Colonic mucosa (tissue), 4 donors: ENCODE measurements at regions not wholly inside any gene's neighbourhood (a gene's known extent, or its start where the extent isn't known, plus 50 kb on each side); places are given as distances from the start of the nearest gene placed in this dataset.

Source experiments
- DNase-seq: peaks from one replicate; pipeline ENCODE4 v3.0.0-alpha.2; 2020
- H3K27ac ChIP-seq: fragments of 200-600 bp; one replicate; pipeline ENCODE4 v1.8.0; 2021
- H3K27me3 ChIP-seq: fragments of 200-600 bp; one replicate; pipeline ENCODE4 v1.8.0; 2021
- H3K36me3 ChIP-seq: fragments of 200-600 bp; one replicate; pipeline ENCODE4 v1.8.0; 2021
- H3K4me1 ChIP-seq: fragments of 200-600 bp; one replicate; pipeline ENCODE4 v1.8.0; 2021; ENCODE audit warnings: mild to moderate bottlenecking
- H3K4me3 ChIP-seq: fragments of 200-600 bp; one replicate; pipeline ENCODE4 v1.8.0; 2021
- H3K9ac ChIP-seq, 2 donors: one replicate each; pipeline ENCODE4 v1.7.0; 2013; ENCODE audit warnings: control low read depth in 2 of 2, low read depth in 2 of 2, low read length in 2 of 2
- H3K9me3 ChIP-seq: fragments of 200-600 bp; one replicate; pipeline ENCODE4 v1.8.0; 2021
- CTCF ChIP-seq: fragments of 200-600 bp; IDR thresholded peaks from one replicate; pipeline ENCODE4 v1.8.0; 2022; ENCODE audit warnings: antibody characterized with exemption, mild to moderate bottlenecking
- intact Hi-C: fragments of 100-400 bp; cut with DNase I; formaldehyde crosslinking; loops from one replicate; pipeline ENCODE4 v1.14.1; 2022
- donor health status: healthy.
- donor health status: DM: no; HTN: no; CAD: no.
- donor health status: DM: no; HTN: no; CAD: no.

DNA sequence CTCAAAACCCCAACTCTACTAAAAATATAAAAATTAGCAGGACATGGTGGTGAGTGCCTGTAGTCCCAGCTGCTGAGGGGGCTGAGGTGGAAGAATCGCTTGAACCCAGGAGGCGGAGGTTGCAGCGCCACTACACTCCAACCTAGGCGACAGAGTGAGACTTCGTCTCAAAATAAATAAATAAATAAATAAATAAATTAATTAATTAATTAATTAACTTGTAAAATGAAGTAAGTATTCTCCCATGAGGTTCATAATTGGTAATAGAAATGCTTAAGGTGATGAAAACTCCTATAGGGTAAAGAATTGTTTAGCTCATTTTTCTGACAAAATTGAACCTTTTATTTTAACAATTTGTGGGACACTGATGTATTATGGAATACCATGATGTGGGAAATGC lies 230.8 kb downstream of the TMEM182 start:
- no peaks in the 10 kb centered on the region for H3K36me3 ChIP-seq
- no peaks in the 10 kb centered on the region for H3K4me1 ChIP-seq
- H3K27ac ChIP-seq, result no peak overlapping the region
- no peak for TF ChIP-seq CTCF
- no peak overlapping the region for H3K9ac ChIP-seq
- intact Hi-C loops, result no loop called here
- H3K4me3 ChIP-seq, result no peak overlapping the region
- DNase-seq, result no peak
- no peaks in the 10 kb centered on the region for H3K9me3 ChIP-seq
- no peaks in the 10 kb centered on the region for H3K27me3 ChIP-seq

GRCh38 chr2:102999958-103000357 lies 238.1 kb downstream of the TMEM182 start:
- H3K27ac ChIP-seq, result no peak overlapping the region
- H3K4me1 ChIP-seq, result no peaks in the 10 kb centered on the region
- no peaks in the 10 kb centered on the region for H3K36me3 ChIP-seq
- H3K9me3 ChIP-seq, result no peaks in the 10 kb centered on the region
- no peak for DNase-seq
- H3K27me3 ChIP-seq, result no peaks in the 10 kb centered on the region
- intact Hi-C loops, result no loop called here
- H3K4me3 ChIP-seq, result no peak overlapping the region
- TF ChIP-seq CTCF, result no peak
- no peak overlapping the region for H3K9ac ChIP-seq

DNA sequence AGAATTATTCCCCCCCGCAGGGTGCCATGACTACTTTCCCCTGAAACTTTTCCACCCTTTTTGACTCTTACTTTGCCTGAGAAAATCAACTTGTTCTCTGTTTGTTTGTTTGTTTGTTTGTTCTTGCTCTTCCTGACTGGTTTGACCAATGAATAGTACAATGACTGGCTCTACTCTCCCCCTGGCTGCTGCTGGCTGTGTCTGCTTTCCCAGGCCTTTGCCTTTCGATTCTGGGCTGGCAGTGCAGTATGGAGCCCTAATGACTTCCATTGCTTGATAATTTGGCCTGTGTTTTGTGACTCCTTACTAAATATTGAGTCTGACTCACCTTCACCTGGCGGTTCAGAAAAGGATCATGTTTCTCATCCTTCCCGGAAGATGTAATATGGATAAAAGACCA lies 241.1 kb downstream of the TMEM182 start:
- Histone ChIP-seq H3K36me3 (no peaks in the 10 kb centered on the region), H3K4me3 (no peak overlapping the region), H3K9me3 (no peaks in the 10 kb centered on the region), H3K27ac (no peak overlapping the region), H3K27me3 (no peaks in the 10 kb centered on the region), H3K4me1 (no peaks in the 10 kb centered on the region), H3K9ac (no peak overlapping the region)
- no peak for TF ChIP-seq CTCF
- intact Hi-C loops, result no loop called here
- no peak for DNase-seq

- no peaks in the 10 kb centered on the region for H3K36me3 ChIP-seq
- H3K27me3 ChIP-seq, result no peaks in the 10 kb centered on the region
- no peak overlapping the region for H3K9ac ChIP-seq
- DNase-seq, result no peak
- H3K4me1 ChIP-seq, result no peaks in the 10 kb centered on the region
- TF ChIP-seq CTCF, result no peak
- H3K27ac ChIP-seq, result no peak overlapping the region
- no peak overlapping the region for H3K4me3 ChIP-seq
- intact Hi-C loops, result no loop called here
- H3K9me3 ChIP-seq, result no peaks in the 10 kb centered on the region
Measured at GRCh38 chr2:103003750-103004260, 242.0 kb downstream of the TMEM182 start.

DNA sequence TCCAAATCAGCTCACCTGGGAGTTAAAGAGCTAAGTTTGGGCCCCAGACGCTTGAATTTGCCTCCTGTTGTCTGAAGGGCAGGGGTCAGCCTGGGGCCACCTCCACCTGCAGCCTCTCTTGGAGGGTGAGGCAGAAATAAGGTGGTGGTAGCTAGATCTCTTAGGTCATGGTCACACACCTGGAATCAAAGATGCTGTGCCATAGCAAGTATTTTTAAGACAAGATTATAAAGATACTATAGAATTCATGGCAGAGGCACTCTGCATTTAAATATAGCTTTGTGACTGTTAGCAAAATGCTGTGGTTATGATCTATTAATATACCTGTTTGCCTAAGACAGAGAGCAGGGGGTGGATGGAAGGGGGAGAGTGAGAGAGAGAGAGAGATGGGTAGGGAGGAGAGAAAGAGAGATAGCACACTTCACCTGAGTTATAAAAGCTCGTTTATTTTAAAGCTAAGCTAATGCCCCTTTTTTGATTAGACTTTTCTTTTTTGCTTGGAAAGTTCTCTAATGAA lies 242.7 kb downstream of the TMEM182 start:
- H3K4me3 ChIP-seq, result no peak overlapping the region

More for the DNA sequence above, 242.7 kb downstream of the TMEM182 start:
- H3K36me3 ChIP-seq, result no peaks in the 10 kb centered on the region
- no peaks in the 10 kb centered on the region for H3K27me3 ChIP-seq
- no peak for TF ChIP-seq CTCF
- H3K27ac ChIP-seq, result no peak overlapping the region
- no peaks in the 10 kb centered on the region for H3K4me1 ChIP-seq
- intact Hi-C loops, result no loop called here
- H3K9ac ChIP-seq, result no peak overlapping the region
- DNase-seq, result no peak
- no peaks in the 10 kb centered on the region for H3K9me3 ChIP-seq
